Loucy (cell line): ENCODE measurements at regions not wholly inside any gene's neighbourhood (a gene's known extent, or its start where the extent isn't known, plus 50 kb on each side); places are given as distances from the start of the nearest gene placed in this dataset.

ENCODE experiments used
- H2AFZ ChIP-seq: fragments of 200-600 bp; sonication (generic); 2 replicates; pipeline ENCODE4 v1.6.0; 2016; ENCODE audit warnings: antibody characterized with exemption, mild to moderate bottlenecking, low read length, moderate library complexity
- H3F3A ChIP-seq: fragments of 200-600 bp; 2 replicates; pipeline ENCODE4 v1.6.0; 2016; ENCODE audit warnings: antibody characterized with exemption, low read depth, mild to moderate bottlenecking
- H3K27me3 ChIP-seq: fragments of 200-600 bp; sonication (generic); 2 replicates; pipeline ENCODE4 v1.6.1; 2014; ENCODE audit warnings: low read length, mild to moderate bottlenecking; ENCODE audit not compliant: insufficient read depth, poor library complexity, severe bottlenecking
- H3K36me3 ChIP-seq: fragments of 200-600 bp; sonication (generic); 2 replicates; pipeline ENCODE4 v1.6.1; 2016; ENCODE audit warnings: low read length; ENCODE audit not compliant: insufficient read depth
- H3K4me1 ChIP-seq: fragments of 200-600 bp; sonication (generic); 2 replicates; pipeline ENCODE4 v1.5.1; 2014; ENCODE audit warnings: low read length, mild to moderate bottlenecking; ENCODE audit not compliant: insufficient read depth, poor library complexity, severe bottlenecking
- H3K4me2 ChIP-seq: fragments of 200-600 bp; sonication (generic); 2 replicates; pipeline ENCODE4 v1.6.0; 2014; ENCODE audit warnings: antibody characterized with exemption, low read length, low read depth, mild to moderate bottlenecking; ENCODE audit not compliant: poor library complexity, severe bottlenecking
- H3K4me3 ChIP-seq: fragments of 200-600 bp; sonication (generic); 2 replicates; pipeline ENCODE4 v1.5.1; 2014; ENCODE audit warnings: low read length, mild to moderate bottlenecking, mixed read lengths; ENCODE audit not compliant: poor library complexity, severe bottlenecking
- H3K79me2 ChIP-seq: fragments of 200-600 bp; sonication (generic); 2 replicates; pipeline ENCODE4 v1.6.1; 2014; ENCODE audit warnings: low read length; ENCODE audit not compliant: insufficient read depth
- H3K9ac ChIP-seq: fragments of 200-600 bp; sonication (generic); 2 replicates; pipeline ENCODE4 v1.6.0; 2014; ENCODE audit warnings: mild to moderate bottlenecking, low read depth, low read length, moderate library complexity; ENCODE audit not compliant: poor library complexity, severe bottlenecking
- H3K9me2 ChIP-seq: fragments of 200-600 bp; sonication (generic); replicated peaks from 2 replicates; pipeline ENCODE4 v1.6.1; 2016; ENCODE audit warnings: low read depth, low read length, mixed read lengths
- H3K9me3 ChIP-seq: fragments of 200-600 bp; sonication (generic); 2 replicates; pipeline ENCODE4 v1.6.1; 2014; ENCODE audit warnings: mild to moderate bottlenecking, antibody characterized with exemption, low read length, low read depth; ENCODE audit not compliant: insufficient read depth
- H4K20me1 ChIP-seq: fragments of 200-600 bp; sonication (generic); 2 replicates; pipeline ENCODE4 v1.6.0; 2014; ENCODE audit warnings: antibody characterized with exemption, low read length, mild to moderate bottlenecking; ENCODE audit not compliant: insufficient read depth, poor library complexity, severe bottlenecking
- EZH2phosphoT487 ChIP-seq: fragments of 200-600 bp; IDR thresholded peaks from 2 replicates; pipeline ENCODE4 v1.6.1; 2018; ENCODE audit warnings: antibody characterized with exemption, mild to moderate bottlenecking, moderate library complexity, borderline replicate concordance
- TF ChIP-seq, protein P1 (sequence below): fragments of 200-600 bp; sonication (generic); conservative IDR thresholded peaks from 2 replicates; pipeline ENCODE4 v1.5.1; 2014; ENCODE audit warnings: mild to moderate bottlenecking, antibody characterized with exemption, low read length

DNA sequence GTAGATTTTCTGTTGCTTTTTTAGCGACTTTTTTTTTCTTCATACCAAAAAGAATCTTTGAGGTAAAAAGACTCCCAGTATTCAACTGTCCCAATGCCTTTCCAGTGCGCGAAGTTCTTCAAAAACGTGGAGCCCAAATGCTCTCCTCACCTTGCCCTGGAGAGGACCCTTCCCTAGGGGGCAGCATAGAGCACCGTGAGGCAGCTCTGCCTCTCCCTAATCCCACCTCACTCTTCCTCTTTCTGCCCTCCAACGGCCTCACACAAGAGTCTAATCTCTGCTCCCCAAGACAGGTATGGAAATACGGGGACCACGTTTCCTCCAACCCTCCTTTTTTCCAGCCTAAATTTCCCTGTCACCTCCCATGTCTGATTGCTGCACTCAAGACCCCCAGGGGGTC is 117.5 kb upstream of the ALX4 start:
- H3F3A ChIP-seq, result no peaks in the 10 kb centered on the region
- H3K4me1 ChIP-seq, result no peaks in the 10 kb centered on the region
- no peak overlapping the region for H2AFZ ChIP-seq
- no peaks in the 10 kb centered on the region for H3K79me2 ChIP-seq
- H3K4me3 ChIP-seq, result no peak overlapping the region
- H3K9me3 ChIP-seq, result no peaks in the 10 kb centered on the region
- no peak overlapping the region for H3K9ac ChIP-seq
- H3K27me3 ChIP-seq, result no peaks in the 10 kb centered on the region
- H3K36me3 ChIP-seq, result no peaks in the 10 kb centered on the region
- no peak for TF ChIP-seq EZH2phosphoT487
- TF ChIP-seq, protein P1, sequence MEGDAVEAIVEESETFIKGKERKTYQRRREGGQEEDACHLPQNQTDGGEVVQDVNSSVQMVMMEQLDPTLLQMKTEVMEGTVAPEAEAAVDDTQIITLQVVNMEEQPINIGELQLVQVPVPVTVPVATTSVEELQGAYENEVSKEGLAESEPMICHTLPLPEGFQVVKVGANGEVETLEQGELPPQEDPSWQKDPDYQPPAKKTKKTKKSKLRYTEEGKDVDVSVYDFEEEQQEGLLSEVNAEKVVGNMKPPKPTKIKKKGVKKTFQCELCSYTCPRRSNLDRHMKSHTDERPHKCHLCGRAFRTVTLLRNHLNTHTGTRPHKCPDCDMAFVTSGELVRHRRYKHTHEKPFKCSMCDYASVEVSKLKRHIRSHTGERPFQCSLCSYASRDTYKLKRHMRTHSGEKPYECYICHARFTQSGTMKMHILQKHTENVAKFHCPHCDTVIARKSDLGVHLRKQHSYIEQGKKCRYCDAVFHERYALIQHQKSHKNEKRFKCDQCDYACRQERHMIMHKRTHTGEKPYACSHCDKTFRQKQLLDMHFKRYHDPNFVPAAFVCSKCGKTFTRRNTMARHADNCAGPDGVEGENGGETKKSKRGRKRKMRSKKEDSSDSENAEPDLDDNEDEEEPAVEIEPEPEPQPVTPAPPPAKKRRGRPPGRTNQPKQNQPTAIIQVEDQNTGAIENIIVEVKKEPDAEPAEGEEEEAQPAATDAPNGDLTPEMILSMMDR, result peak; percentile 69
- H4K20me1 ChIP-seq, result no peaks in the 10 kb centered on the region
- no peak overlapping the region for H3K4me2 ChIP-seq
- H3K9me2 ChIP-seq, result no peaks in the 10 kb centered on the region

GRCh38 chr11:44430140-44430539 is 120.2 kb upstream of the ALX4 start:
- TF ChIP-seq, protein P1, result no peak
- no peak for TF ChIP-seq EZH2phosphoT487
- no peaks in the 10 kb centered on the region for H3K36me3 ChIP-seq
- H3F3A ChIP-seq, result no peaks in the 10 kb centered on the region
- no peak overlapping the region for H2AFZ ChIP-seq
- H3K4me1 ChIP-seq, result no peaks in the 10 kb centered on the region
- no peaks in the 10 kb centered on the region for H3K79me2 ChIP-seq
- H3K4me2 ChIP-seq, result no peak overlapping the region
- H3K4me3 ChIP-seq, result no peak overlapping the region
- no peak overlapping the region for H3K9ac ChIP-seq
- no peaks in the 10 kb centered on the region for H4K20me1 ChIP-seq
- H3K27me3 ChIP-seq, result no peaks in the 10 kb centered on the region
- H3K9me2 ChIP-seq, result no peaks in the 10 kb centered on the region
- no peaks in the 10 kb centered on the region for H3K9me3 ChIP-seq

GRCh38 chr11:44434191-44434590 is 124.3 kb upstream of the ALX4 start:
- Histone ChIP-seq H3K4me2 (no peak overlapping the region), H3K4me3 (no peak overlapping the region), H3K9me2 (no peaks in the 10 kb centered on the region), H4K20me1 (no peaks in the 10 kb centered on the region), H3F3A (no peaks in the 10 kb centered on the region), H3K9me3 (no peaks in the 10 kb centered on the region), H3K4me1 (no peaks in the 10 kb centered on the region), H2AFZ (no peak overlapping the region), H3K9ac (no peak overlapping the region), H3K79me2 (no peaks in the 10 kb centered on the region), H3K36me3 (no peaks in the 10 kb centered on the region), H3K27me3 (no peaks in the 10 kb centered on the region)
- TF ChIP-seq EZH2phosphoT487, result no peak
- TF ChIP-seq, protein P1, result no peak
